NCI-H1436 (cell line): ENCODE measurements at regions not wholly inside any gene's neighbourhood (a gene's known extent, or its start where the extent isn't known, plus 50 kb on each side); places are given as distances from the start of the nearest gene placed in this dataset.
A peak's percentile ranks its signal among the peaks of the same experiment; 100 is the strongest.
"Not testable (repeated sequence)": the region's sequence is repeated elsewhere in the genome, so short reads cannot be mapped to it uniquely, and the experiment has no call there.

Experiments
- DNase-seq: peaks from one replicate; lab custom pipeline; 2025; lab: John Stamatoyannopoulos, UW

- no peak for DNase-seq
These were observed 240.8 kb upstream of the TOX3 start for GRCh38 chr16:52787709-52788108.

GRCh38 chr16:52786091-52786490 lies 239.1 kb upstream of the TOX3 start:
- no peak for DNase-seq

- no peak for DNase-seq
These were observed 238.7 kb upstream of the TOX3 start for GRCh38 chr16:52785653-52786052.

GRCh38 chr16:52783616-52784015 lies 236.7 kb upstream of the TOX3 start:
- DNase-seq, result no peak

GRCh38 chr16:52781005-52781630 lies 234.2 kb upstream of the TOX3 start:
- DNase-seq, result no peak

- DNase-seq, result peak; percentile 46
These were observed 226.1 kb upstream of the TOX3 start for GRCh38 chr16:52773026-52773425.

GRCh38 chr16:52770828-52771227 lies 223.9 kb upstream of the TOX3 start:
- DNase-seq, result no peak

GRCh38 chr16:52758473-52758855 lies 211.5 kb upstream of the TOX3 start:
- no peak for DNase-seq

GRCh38 chr16:52757746-52758472 lies 211.0 kb upstream of the TOX3 start:
- no peak for DNase-seq

- no peak for DNase-seq
These were observed 210.0 kb upstream of the TOX3 start for GRCh38 chr16:52756812-52757517.

- no peak for DNase-seq
These were observed 208.5 kb upstream of the TOX3 start for GRCh38 chr16:52755396-52755795.

- DNase-seq, result no peak
These were observed 204.1 kb upstream of the TOX3 start for GRCh38 chr16:52751035-52751434.

GRCh38 chr16:52748741-52749140 lies 201.8 kb upstream of the TOX3 start:
- DNase-seq, result no peak

GRCh38 chr16:52747088-52747595 lies 200.2 kb upstream of the TOX3 start:
- DNase-seq, result no peak

- no peak for DNase-seq
These were observed 196.8 kb upstream of the TOX3 start for GRCh38 chr16:52743707-52744106.

GRCh38 chr16:52742608-52743170 lies 195.7 kb upstream of the TOX3 start:
- DNase-seq, result no peak

- DNase-seq, result no peak
These were observed 195.1 kb upstream of the TOX3 start for GRCh38 chr16:52742052-52742451.

GRCh38 chr16:52741351-52741750 lies 194.4 kb upstream of the TOX3 start:
- DNase-seq, result no peak

- no peak for DNase-seq
These were observed 193.8 kb upstream of the TOX3 start for GRCh38 chr16:52740766-52741165.

- no peak for DNase-seq
These were observed 193.4 kb upstream of the TOX3 start for GRCh38 chr16:52740333-52740732.

GRCh38 chr16:52738992-52739391 lies 192.0 kb upstream of the TOX3 start:
- DNase-seq, result not testable (repeated sequence)

GRCh38 chr16:52731219-52731875 lies 184.4 kb upstream of the TOX3 start:
- DNase-seq, result no peak
